K562 (cell line): ENCODE measurements at regions not wholly inside any gene's neighbourhood (a gene's known extent, or its start where the extent isn't known, plus 50 kb on each side); places are given as distances from the start of the nearest gene placed in this dataset.

Source experiments
- BRF1 ChIP-seq: IDR thresholded peaks from 3 replicates; pipeline ENCODE4 v1.6.1; 2011; ENCODE audit warnings: borderline replicate concordance, mild to moderate bottlenecking; ENCODE audit not compliant: insufficient read length; ENCODE audit errors: extremely low read depth
- CAMTA2 ChIP-seq: fragments of 250-450 bp; sonication (Bioruptor Pico); conservative IDR thresholded peaks from 2 replicates; pipeline ENCODE4 v1.5.1; 2022
- CEBPB ChIP-seq: fragments of 450-650 bp; IDR thresholded peaks from 2 replicates; pipeline ENCODE4 v1.6.1; 2016; ENCODE audit warnings: missing genetic modification characterization, missing compliant biosample characterization
- KLF16 ChIP-seq: IDR thresholded peaks from 2 replicates; pipeline ENCODE4 v1.6.1; 2016; ENCODE audit warnings: antibody characterized with exemption
- MCM2 ChIP-seq: fragments of 450-650 bp; IDR thresholded peaks from 2 replicates; pipeline ENCODE4 v1.6.1; 2017; ENCODE audit warnings: low read depth, mild to moderate bottlenecking
- NFRKB ChIP-seq: fragments of 450-650 bp; IDR thresholded peaks from 2 replicates; pipeline ENCODE4 v1.6.1; 2016; ENCODE audit warnings: low read depth
- POLR2A ChIP-seq: fragments of 450-650 bp; conservative IDR thresholded peaks from 2 replicates; pipeline ENCODE4 v1.6.1; 2016
- TEAD2 ChIP-seq: fragments of 450-650 bp; IDR thresholded peaks from 2 replicates; pipeline ENCODE4 v1.6.1; 2016; ENCODE audit warnings: missing genetic modification characterization, control low read depth, missing compliant biosample characterization

DNA sequence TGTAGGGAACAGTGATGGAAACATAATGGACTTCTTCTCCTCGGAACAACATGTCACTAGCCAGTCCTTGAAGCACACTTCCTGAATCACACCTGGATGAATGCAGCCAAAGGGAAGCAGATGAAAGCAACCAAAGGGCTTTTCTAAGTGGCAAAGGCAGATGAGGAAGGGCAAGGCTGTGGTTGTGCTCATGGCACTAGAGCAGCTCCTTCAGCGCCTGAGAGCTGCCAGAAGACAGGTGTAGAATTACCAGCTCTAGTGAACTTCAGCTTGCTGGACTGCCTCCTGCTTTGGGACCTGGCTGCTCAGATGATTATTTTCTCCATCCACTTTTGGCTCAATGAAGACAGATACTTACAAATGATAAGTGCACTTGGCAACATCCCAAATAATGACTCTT lies 1372.1 kb upstream of the SEL1L start:
- no peak for TF ChIP-seq NFRKB
- TF ChIP-seq TEAD2 (tag) = no peak
- TF ChIP-seq BRF1 = no peak
- no peak for TF ChIP-seq KLF16
- no peak for TF ChIP-seq POLR2A
- TF ChIP-seq CEBPB (tag) = no peak
- no peak for TF ChIP-seq CAMTA2 (CRISPR knock-in tag)
- no peak for TF ChIP-seq MCM2
